Pulmonary artery endothelial cell (primary cell): ENCODE measurements at regions not wholly inside any gene's neighbourhood (a gene's known extent, or its start where the extent isn't known, plus 50 kb on each side); places are given as distances from the start of the nearest gene placed in this dataset.
"Not testable (repeated sequence)": the region's sequence is repeated elsewhere in the genome, so short reads cannot be mapped to it uniquely, and the experiment has no call there.

Experiments
- DNase-seq: peaks from one replicate; pipeline ENCODE4 v3.0.0-alpha.2; 2011; ENCODE audit warnings: low read depth, low spot score

- DNase-seq: no peak
Measured at GRCh38 chr12:46945591-46945990, 119.8 kb upstream of the SLC38A4 start.

- no peak for DNase-seq
Measured at GRCh38 chr12:46946137-46946536, 120.3 kb upstream of the SLC38A4 start.

GRCh38 chr12:46948936-46949545 is 123.2 kb upstream of the SLC38A4 start:
- DNase-seq: no peak

GRCh38 chr12:46950094-46950493 is 124.3 kb upstream of the SLC38A4 start:
- no peak for DNase-seq

GRCh38 chr12:46952880-46953483 is 126.4 kb upstream of the PCED1B start:
- no peak for DNase-seq

DNA sequence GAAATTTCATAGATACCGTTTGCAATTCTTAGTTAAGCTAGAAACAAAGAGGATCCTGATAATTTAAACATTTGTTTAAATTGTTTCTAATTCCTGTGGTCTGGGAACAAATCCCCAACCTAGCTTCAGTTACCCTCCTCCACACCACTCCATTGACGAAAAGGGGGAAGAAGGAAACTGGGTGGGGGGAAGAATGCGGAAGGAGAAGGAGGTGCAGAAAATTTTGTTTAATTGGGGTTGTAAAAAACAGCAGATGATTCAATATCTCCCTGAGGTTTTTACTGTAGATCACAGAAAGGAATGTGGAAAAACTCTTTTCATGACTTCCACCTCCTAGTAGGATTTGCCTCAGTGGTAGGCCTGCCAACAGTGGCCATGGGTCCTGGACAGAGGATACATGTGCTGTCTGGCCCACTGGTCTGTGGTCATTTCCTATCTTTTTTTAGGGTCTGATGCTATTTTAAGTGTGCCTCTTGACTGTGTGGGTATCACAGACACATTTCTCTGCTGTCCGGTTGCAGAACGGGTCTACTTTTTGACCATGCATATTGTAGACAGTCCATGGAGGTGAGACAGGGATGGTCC is 122.9 kb upstream of the PCED1B start:
- DNase-seq: no peak

DNA sequence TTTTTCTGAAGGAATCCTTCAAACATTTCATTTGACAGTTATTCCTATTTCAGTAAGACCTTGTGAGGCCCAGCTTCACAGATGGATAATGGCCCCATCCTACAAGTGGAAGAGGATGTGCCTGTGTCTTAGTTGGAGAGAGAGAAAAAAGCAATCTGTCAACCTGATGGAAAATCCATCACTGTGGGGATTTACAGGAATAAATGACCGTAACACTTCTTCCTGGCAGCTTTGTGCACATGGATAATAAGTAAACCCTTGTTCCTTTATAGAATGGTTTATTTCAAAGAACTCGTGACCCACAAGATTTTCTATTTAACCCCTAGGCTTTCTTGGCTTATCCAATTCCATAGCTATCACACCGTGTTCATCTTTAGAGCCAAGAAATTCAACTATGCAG is 121.4 kb upstream of the PCED1B start:
- DNase-seq: no peak

DNA sequence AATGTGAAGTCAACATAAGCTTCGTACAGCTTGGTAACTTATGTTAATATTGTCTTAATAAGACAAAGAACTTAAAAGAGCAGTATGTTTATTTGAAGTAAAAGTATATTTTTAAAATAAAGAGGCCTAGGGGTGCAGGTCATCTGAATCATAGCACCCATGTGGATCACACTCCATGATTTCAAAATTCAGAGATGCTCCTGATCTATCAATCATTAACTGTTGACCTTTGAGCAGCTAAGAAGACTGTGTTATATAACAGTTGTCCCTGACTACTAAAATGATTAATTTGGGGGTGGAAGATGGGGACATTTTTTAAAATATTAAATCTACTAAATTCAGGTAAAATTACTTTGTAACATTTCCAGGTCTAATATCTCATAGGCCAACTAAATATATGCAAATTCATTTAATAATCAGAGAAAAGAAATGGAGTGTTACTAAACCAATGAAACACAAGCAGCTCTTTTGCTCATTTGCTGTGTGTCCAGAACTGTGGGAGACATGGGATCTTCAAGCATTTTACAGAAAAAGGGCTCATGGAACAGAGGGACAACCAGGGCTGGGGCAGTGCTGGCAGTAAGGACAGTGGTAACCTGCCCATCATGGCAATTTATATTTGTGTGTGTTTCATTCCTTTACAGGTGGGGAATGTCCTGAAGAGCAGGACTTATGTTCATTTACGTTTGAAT is 120.7 kb upstream of the PCED1B start:
- no peak for DNase-seq

DNA sequence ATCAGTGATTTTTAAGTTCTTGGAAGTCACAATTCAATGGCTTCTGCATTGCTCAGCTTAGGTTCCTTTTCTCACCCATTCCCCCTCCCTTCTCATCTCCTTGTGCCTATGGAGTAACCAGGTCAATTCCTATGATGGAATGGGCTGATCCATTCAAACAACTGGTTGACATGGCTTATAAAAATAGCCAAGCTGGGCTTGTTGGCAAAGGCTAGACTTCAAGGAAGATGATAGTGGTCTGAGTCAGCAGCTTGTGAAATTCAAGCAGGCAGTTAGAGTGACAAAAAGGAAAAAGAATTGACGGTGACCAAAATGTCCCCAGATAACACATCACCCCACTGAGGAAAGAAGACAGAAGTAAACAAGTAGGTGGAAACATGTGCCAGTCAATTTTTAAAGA is 119.9 kb upstream of the PCED1B start:
- peak; percentile 24 for DNase-seq

DNA sequence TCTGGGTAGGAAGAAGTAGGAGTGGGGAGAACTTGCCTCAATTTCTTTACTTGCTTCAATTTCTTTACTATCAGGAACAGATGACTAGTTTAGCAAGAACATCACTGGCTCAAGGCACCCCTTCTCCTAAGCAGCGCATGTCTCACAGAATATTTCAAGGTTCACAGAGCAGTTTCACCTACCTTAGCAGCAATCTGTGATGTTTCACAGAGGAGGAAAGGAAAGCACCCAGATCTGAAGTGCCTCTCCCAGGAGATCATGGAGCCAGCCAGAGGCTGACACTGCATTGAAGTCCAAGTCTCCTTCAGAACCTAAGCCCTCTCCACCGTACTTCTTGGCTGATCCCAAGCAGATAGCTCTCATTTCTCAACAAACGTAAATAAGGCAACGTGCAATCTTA is 118.7 kb upstream of the PCED1B start:
- no peak for DNase-seq

DNA sequence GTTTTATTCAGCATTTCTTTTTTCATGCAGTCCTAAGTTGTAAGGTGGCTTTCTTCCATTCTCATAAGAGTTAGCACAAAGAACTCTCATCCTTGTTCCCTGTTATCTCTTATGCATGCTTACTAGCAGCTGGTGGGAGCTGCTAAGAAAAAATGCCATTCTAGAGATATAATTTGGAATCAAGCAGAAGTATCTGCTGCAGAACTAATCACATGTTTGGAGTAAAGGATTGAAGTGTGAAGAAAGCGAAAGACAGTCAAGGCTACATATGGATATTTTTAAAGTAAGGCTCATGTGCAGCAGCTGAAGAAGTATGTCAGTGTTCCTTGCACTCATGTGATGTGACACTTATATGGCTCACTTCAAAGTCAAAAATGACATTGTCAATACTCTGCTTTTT is 116.2 kb upstream of the PCED1B start:
- DNase-seq: no peak

- peak; percentile 43 for DNase-seq
Measured at GRCh38 chr12:46963977-46964971, 115.1 kb upstream of the PCED1B start.

- DNase-seq: no peak
Measured at GRCh38 chr12:46965137-46965536, 114.3 kb upstream of the PCED1B start.

DNA sequence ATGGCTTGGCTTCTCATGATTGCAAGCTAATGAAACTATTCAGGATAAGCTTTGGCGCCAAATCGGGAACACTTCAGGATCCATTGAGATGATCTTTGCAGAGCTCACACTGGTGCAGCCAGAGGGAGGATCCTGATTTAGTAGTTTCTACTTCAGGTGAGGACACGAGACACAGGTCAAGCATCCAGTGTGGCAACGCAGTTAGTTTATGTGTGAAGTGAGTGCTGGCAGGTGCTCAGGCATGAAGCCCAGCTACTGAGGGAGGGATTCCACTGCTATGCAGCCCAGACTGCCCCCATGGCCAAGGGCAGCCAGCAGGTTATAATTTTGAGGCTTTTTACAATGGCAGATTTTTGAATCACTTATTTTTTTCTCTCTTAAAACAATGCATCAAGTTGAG is 113.5 kb upstream of the PCED1B start:
- DNase-seq: no peak

DNA sequence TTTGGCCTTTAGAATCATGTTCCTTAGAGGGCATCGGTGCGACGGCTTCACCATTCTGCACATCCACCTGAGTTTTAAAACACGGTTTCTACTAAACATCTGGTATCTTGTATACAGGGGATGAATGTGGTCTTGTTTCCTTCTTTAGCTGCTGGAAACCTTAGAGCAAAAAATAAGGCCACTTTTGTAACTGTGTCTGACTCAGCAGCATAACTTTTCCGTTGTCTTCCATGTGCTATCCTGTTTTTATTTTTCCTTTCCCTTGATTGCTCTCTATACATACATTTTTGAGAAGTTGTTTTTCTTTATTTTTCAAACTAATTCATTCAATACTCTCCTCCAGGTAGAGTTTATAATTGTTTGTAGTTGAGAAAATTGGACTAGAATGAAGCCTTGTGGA is 108.8 kb upstream of the PCED1B start:
- no peak for DNase-seq

DNA sequence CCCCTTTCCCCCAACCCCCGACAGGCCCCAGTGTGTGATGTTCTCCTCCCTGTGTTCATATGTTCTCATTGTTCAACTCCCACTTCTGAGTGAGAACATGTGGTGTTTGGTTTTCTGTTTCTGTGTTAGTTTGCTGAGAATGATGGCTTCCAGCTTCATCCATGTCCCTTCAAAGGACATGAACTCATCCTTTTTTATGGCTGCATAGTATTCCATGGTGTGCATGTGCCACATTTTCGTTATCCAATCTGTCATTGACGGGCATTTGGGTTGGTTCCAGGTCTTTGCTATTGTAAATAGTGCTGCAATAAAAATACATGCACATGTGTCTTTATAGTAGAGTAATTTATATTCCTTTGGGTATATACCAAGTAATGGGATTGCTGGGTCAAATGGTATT is 105.5 kb upstream of the PCED1B start:
- DNase-seq: not testable (repeated sequence)

GRCh38 chr12:46977871-46978375 is 101.5 kb upstream of the PCED1B start:
- DNase-seq: no peak

DNA sequence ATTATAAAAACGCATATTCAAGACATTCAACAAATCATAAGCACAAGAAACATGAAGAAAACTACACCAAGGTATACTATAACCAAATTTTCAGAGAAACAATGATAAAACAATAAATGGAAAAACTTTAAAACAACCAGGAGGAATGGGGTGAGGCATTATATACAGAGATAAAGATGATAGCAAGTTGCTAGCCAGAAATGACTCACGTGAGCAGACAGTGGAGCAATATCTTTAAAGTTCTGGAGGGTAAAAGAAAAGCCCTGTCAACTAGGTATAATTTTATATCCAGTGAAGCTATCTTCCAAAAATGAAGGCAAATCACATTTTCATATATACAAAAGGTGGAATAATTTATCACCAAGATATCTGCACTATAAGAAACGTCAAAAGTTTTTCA is 97.8 kb upstream of the PCED1B start:
- DNase-seq: no peak

DNA sequence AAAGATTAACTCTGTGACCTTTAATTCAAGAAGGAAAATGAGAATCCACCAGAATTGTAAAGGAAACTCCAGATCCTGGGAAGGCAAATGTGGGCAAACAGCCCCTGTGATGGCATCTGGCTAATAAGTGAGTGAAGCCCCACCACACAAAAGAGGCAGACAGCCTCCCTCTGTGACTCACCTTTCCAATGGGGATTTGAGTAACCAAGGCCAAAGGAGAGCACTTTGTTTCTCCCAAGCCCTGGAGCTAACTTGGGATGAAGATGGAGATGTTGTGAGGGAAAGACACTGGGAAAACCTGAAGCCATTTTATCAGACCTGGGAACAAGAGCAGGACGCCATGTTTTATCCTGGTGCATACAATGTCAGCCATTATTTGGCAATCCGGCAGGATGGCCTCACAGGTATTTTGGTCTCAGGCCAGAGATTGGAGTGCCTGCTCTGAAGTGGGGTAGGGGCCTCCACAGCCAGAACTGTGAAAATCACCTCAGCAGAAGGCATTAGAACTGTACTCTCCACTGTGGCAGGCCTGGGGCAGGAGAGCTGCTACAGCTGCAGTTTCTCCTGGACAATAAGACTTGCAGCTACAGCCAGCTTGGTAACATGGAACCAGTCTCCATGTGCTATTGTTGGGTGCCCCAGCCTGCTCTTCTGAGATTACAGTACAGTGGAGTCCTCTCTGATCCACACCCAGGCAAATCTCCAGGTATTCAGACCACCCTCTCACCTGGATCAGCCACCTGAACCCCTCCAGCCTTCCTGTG is 96.6 kb upstream of the PCED1B start:
- no peak for DNase-seq

- no peak for DNase-seq
Measured at GRCh38 chr12:46983393-46983793, 96.0 kb upstream of the PCED1B start.
